Endodermal cell (in vitro differentiated cells): ENCODE measurements at regions not wholly inside any gene's neighbourhood (a gene's known extent, or its start where the extent isn't known, plus 50 kb on each side); places are given as distances from the start of the nearest gene placed in this dataset.

ENCODE experiments used
- DNase-seq: peaks from one replicate; pipeline ENCODE4 v3.0.0-alpha.2; 2017
- H3K27ac ChIP-seq: 2 replicates; pipeline ENCODE4 v1.5.1; 2013; ENCODE audit warnings: mild to moderate bottlenecking, low read depth, low read length, moderate library complexity
- H3K27me3 ChIP-seq: 2 replicates; pipeline ENCODE4 v1.6.1; 2013; ENCODE audit warnings: mild to moderate bottlenecking, low read length, moderate library complexity; ENCODE audit not compliant: insufficient read depth, control insufficient read depth, poor library complexity, severe bottlenecking
- H3K36me3 ChIP-seq: 2 replicates; pipeline ENCODE4 v1.7.0; 2013; ENCODE audit warnings: mild to moderate bottlenecking, low read length, moderate library complexity; ENCODE audit not compliant: control insufficient read depth, insufficient read depth
- H3K4me1 ChIP-seq: one replicate; pipeline ENCODE4 v1.7.0; 2013; ENCODE audit warnings: low read length; ENCODE audit not compliant: control insufficient read depth, insufficient read depth
- H3K4me3 ChIP-seq: 2 replicates; pipeline ENCODE4 v1.5.1; 2013; ENCODE audit warnings: mild to moderate bottlenecking, low read length, moderate library complexity
- H3K9ac ChIP-seq: 2 replicates; pipeline ENCODE4 v1.6.1; 2013; ENCODE audit warnings: mild to moderate bottlenecking, low read length, moderate library complexity; ENCODE audit not compliant: poor library complexity, severe bottlenecking; ENCODE audit errors: extremely low read depth
- H3K9me3 ChIP-seq: 2 replicates; pipeline ENCODE4 v1.6.1; 2013; ENCODE audit warnings: mild to moderate bottlenecking, low read length, moderate library complexity; ENCODE audit not compliant: control insufficient read depth
- H3K27ac Mint-ChIP-seq: 2 replicates; pipeline ENCODE4 v1.8.0; 2020; ENCODE audit warnings: mixed read lengths
- H3K27me3 Mint-ChIP-seq: 2 replicates; pipeline ENCODE4 v1.8.0; 2021; ENCODE audit warnings: mild to moderate bottlenecking, mixed read lengths; ENCODE audit not compliant: insufficient read depth
- H3K36me3 Mint-ChIP-seq: 2 replicates; pipeline ENCODE4 v1.8.0; 2020; ENCODE audit warnings: low read depth, mixed read lengths
- H3K4me1 Mint-ChIP-seq: 2 replicates; pipeline ENCODE4 v1.8.0; 2020; ENCODE audit warnings: mixed read lengths
- H3K4me3 Mint-ChIP-seq: 2 replicates; pipeline ENCODE4 v1.8.0; 2020; ENCODE audit warnings: mild to moderate bottlenecking, moderate library complexity, mixed read lengths
- H3K9me3 Mint-ChIP-seq: 2 replicates; pipeline ENCODE4 v1.8.0; 2020; ENCODE audit warnings: mild to moderate bottlenecking, mixed read lengths
- CTCF ChIP-seq: fragments of 200-600 bp; sonication (generic); conservative IDR thresholded peaks from 2 replicates; pipeline ENCODE4 v1.5.0; 2021; ENCODE audit warnings: antibody characterized with exemption, mild to moderate bottlenecking
- whole genome bisulfite sequencing, 2 experiments: methylation state at CpG; one replicate each; pipeline versions ENCODE4 v1.1.5 to v1.1.7; 2013; ENCODE audit warnings: missing lambda C conversion rate in 2 of 2, mixed read lengths in 1 of 2; ENCODE audit not compliant: insufficient coverage in 1 of 2, insufficient read length in 1 of 2; 5-methylcytosine and 5-hydroxymethylcytosine counted together

DNA sequence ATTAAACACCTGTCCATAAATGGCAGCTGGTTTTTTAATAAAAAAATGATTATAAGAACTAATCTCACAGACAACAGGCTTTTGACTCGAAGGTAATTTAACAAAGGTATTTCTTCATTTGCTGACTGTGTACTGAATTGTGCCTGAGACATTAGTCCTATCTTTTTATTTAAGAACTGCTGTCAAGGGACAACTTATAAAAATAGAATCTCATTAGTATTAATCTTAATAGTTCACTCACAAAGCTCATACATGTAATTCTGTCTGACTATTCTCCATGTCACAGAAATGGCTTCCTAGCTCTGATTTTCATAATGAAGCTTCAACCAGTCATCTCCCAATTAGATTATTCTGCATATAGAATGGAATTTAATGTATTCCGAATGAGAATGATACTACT, 276.9 kb upstream of the PDZRN3 start:
- Histone ChIP-seq H3K4me3 (no peak overlapping the region), H3K4me1 (no peaks in the 10 kb centered on the region), H3K27ac (no peak overlapping the region), H3K9ac (no peak overlapping the region), H3K9me3 (no peaks in the 10 kb centered on the region), H3K27me3 (no peaks in the 10 kb centered on the region), H3K36me3 (no peaks in the 10 kb centered on the region)
- TF ChIP-seq CTCF, result no peak
- DNase-seq, result no peak
- Mint-ChIP-seq H3K36me3 (no peaks in the 10 kb centered on the region), H3K27me3 (no peaks in the 10 kb centered on the region), H3K9me3 (no peaks in the 10 kb centered on the region), H3K4me3 (no peak overlapping the region), H3K4me1 (no peaks in the 10 kb centered on the region), H3K27ac (no peak overlapping the region)
- WGBS, 2 experiments, result 90% methylated on average over 2 of the region's 2 CpGs; no CpG with 5 or more reads in 1 of the 2 experiments

GRCh38 chr3:73894474-73895213, 269.9 kb upstream of the PDZRN3 start:
- H3K4me1 ChIP-seq, result no peaks in the 10 kb centered on the region
- H3K4me3 ChIP-seq, result no peak overlapping the region
- no peaks in the 10 kb centered on the region for H3K9me3 ChIP-seq
- DNase-seq, result no peak
- no peak for TF ChIP-seq CTCF
- Mint-ChIP-seq H3K9me3 (no peaks in the 10 kb centered on the region), H3K27ac (no peak overlapping the region), H3K27me3 (no peaks in the 10 kb centered on the region), H3K4me3 (no peak overlapping the region), H3K36me3 (no peaks in the 10 kb centered on the region), H3K4me1 (no peaks in the 10 kb centered on the region)
- 81 to 94% methylated on average over 2 to 3 of the region's 3 CpGs for WGBS, 2 experiments
- H3K27me3 ChIP-seq, result no peaks in the 10 kb centered on the region
- H3K9ac ChIP-seq, result no peak overlapping the region
- no peaks in the 10 kb centered on the region for H3K36me3 ChIP-seq
- H3K27ac ChIP-seq, result no peak overlapping the region

GRCh38 chr3:73893089-73893488, 268.3 kb upstream of the PDZRN3 start:
- Mint-ChIP-seq H3K4me1 (no peaks in the 10 kb centered on the region), H3K4me3 (no peak overlapping the region), H3K27me3 (no peaks in the 10 kb centered on the region), H3K9me3 (no peaks in the 10 kb centered on the region), H3K27ac (no peak overlapping the region), H3K36me3 (no peaks in the 10 kb centered on the region)
- no peak for DNase-seq
- Histone ChIP-seq H3K4me1 (no peaks in the 10 kb centered on the region), H3K27me3 (no peaks in the 10 kb centered on the region), H3K4me3 (no peak overlapping the region), H3K36me3 (no peaks in the 10 kb centered on the region), H3K9me3 (no peaks in the 10 kb centered on the region), H3K27ac (no peak overlapping the region), H3K9ac (no peak overlapping the region)
- WGBS, 2 experiments, result 97% methylated on average over 2 of the region's 2 CpGs; no CpG with 5 or more reads in 1 of the 2 experiments
- TF ChIP-seq CTCF, result no peak
